T47D (cell line): ENCODE measurements at regions not wholly inside any gene's neighbourhood (a gene's known extent, or its start where the extent isn't known, plus 50 kb on each side); places are given as distances from the start of the nearest gene placed in this dataset.

Experiments used
- DNase-seq, 2 experiments: peaks; one replicate each; pipeline versions ENCODE4 v3.0.0 to v3.0.0-alpha.2; 2011 to 2012; ENCODE audit warnings: low read depth in 1 of 2, low spot score in 1 of 2
- JUND ChIP-seq: IDR thresholded peaks from 2 replicates; pipeline ENCODE4 v1.6.1; 2012; ENCODE audit warnings: low read depth
- in situ Hi-C: cut with HindIII; loops from 2 replicates; pipeline ENCODE4 v1.10.0; 2016; ENCODE audit warnings: low sequenced_read_pairs, low pct_unique_long_range_greater_than_20kb

DNA sequence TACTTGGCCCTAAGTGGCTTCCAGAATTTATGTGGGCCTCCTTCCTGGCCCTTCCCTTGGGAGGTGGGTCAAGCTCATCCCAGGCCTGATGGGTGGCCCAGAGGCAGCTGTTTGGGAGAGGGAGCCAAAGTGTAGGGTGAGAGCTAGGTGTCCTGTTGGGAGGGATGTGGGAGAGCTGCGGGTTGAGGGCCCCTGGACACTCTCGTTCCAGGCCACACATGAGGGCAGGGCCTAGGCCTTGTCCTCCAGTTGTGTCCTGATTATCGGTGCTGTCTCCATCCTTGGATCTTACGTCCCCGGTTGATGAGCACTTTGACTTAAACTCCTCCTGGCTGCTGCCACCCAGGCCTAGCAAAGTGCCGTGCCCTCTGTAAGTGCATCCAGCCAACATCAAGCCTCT lies 177.5 kb upstream of the VASH1 start:
- TF ChIP-seq JUND, result no peak
- in situ Hi-C loops, result no loop called here
- DNase-seq, result no peak

DNA sequence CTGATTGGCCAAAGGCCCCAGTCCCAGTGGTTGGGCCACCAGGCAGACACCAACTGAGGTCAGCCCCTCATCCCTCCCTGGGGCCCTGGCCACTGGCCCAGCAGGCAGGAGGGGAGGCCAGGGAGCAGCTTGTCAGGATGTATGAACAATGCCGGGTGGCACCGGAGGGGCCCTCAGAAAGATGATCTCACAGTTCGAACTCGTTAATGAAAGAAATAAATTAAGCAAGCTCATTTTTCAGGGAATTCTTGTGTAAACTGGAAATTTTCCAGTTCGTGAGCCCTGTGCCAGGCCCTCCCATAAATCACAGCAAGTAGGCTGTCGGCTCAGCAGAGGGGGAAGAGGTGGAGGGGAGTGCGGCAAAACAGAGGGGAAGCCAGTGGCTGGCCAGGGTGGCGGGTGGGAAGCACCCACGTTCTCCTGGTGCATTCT lies 177.0 kb upstream of the VASH1 start:
- TF ChIP-seq JUND, result no peak
- in situ Hi-C loops, result no loop called here
- DNase-seq, result no peak

DNA sequence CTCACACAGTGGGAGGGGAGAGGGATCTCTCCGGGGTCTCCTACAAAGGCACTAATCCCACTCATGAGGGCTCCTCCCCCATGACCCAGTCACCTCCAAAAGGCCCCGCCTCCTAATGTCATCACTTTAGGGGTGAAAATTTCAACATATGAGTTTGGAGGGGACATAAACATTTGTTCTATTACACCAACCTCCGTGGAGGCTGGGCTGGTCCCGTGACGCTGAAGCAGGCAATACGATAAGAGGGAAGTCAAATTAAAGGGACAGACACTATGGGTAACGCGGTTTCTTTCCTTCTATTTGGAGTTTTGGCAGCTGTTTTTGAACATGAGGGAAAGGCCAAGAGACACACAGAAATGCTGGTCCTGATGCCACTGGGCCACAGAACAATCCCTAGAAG lies 175.7 kb upstream of the VASH1 start:
- no peak for DNase-seq
- in situ Hi-C loops, result no loop called here
- TF ChIP-seq JUND, result no peak

DNA sequence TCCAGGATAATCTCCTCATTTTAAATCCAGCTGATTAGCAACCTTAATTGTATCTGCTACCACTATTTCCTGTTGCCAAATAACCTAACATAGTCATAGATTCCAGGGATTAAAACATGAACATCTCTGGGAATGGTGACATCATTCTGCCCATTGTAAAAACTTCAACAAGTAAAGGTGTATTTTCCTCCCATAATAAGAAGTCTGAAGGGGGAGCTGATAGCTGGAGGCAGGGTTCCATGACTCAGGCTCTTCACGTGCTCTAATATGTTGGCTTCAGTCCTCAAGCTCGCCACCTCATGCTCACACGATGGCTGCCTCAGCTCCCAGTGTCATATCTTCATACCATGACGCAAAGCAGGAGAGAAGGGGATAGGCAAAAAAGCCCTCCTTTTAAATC lies 172.0 kb upstream of the VASH1 start:
- no peak for DNase-seq
- no peak for TF ChIP-seq JUND
- in situ Hi-C loops, result no loop called here

DNA sequence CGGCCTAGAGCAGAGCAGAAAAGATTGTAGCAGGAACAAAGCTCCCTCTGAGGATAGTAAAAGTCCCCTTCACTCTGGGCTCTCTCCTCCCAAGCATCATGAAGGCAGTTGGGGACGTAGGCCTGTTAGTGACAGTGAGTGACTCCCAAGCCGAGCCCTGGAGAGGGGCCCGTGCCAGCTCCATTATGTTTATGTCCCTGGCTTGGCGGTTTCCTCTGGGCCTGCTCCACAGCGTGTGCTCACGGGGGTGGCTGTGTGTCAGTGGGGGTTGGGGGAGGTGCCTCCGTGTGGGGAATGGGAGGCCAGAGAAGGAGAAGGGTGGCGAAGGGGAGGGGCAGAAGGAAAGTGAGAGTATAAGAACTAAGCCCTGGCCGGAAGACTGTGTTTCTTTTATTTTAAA lies 170.0 kb upstream of the VASH1 start:
- TF ChIP-seq JUND, result no peak
- in situ Hi-C loops, result no loop called here
- DNase-seq, result no peak

DNA sequence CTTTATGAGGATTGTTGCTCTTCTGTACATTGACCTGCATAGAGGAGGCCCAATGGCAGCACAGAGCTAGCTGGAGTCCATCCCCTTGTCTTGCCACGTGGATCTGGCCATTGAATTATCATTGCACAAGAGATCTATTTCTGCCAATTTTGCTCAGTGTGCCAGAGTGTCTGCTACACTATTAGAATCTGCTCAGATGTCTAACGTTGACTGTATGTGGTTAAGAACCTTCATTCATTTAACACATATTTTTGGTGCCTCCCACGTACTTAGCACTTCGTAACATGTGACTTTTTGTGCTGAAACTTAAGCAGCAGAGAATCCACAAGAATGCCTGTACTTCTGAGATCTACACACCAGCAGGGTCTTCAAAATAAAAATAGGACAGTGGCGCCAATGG lies 166.0 kb upstream of the VASH1 start:
- in situ Hi-C loops, result no loop called here
- TF ChIP-seq JUND, result no peak
- DNase-seq, result no peak

DNA sequence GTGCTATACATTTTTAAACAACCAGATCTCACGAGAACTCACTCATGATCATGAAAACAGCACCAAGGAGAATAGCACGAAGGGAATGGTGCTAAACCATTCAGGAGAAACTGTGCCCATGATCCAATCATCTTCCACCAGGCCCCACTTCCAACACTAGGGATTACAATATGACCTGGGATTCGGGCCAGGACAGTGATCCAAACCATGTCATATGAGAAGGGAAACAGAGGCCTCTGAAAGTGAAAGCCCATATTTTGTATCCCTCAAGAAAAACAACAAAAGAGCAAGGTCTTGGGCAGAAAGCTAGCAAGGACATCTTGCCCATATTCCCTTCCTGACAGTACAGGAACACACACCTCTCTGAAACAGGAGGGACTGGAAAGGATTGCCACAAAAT lies 163.9 kb upstream of the VASH1 start:
- no peak for TF ChIP-seq JUND
- in situ Hi-C loops, result no loop called here
- DNase-seq, result no peak

DNA sequence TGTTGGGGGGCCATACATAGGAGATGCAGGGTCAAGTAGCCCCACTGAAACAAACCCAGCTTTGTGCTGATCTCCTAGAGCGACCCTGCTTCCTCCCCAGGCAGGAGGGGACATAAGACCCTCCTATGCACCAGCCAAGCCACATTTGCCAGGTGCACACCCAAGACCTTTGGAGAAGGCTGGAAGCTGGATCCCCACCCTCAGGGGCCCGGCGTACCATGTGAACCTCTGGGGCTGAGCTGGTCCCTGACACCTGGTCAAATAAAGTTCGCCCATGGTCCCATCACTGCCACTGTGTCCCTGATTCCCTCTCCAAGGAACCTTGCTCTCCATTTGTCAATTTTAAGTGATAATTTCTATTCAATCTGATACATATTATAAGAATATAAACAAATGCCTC lies 162.1 kb upstream of the VASH1 start:
- no peak for TF ChIP-seq JUND
- in situ Hi-C loops, result no loop called here
- DNase-seq, result no peak

DNA sequence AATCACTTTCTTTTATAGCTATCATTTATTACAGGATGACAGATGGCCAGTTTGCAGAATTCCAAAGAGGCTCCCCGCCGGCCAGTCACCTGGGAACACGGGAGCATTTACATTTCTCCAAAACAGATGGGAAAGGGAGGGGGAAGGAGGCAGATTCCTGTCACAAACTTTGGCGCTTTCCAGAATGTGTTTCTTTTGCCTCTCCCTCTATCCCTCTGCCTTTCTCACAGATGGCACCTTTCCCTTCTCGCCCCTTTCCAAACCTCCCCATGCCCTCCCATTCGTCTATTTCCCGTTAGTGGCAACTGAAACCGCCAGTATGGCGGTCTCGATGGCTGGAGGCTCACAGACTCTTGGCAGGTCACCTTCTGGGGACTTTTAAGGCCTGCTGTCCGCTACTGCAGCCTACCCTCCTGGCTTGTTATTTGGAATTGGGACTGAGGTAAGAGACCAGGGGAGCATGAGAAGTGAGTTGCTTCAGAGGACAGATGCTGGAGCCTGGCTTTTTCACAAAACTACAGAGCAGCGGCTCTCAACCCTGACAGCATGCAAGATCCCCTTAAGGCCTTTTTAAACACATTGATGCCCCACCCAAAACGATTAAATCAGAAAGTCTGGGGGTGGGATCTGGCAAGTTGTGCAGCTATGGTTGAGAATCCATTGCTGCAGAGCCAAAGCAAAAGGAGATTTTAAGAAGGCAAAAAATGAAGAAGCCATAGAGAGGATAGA lies 161.5 kb upstream of the VASH1 start:
- no peak for DNase-seq
- in situ Hi-C loops, result no loop called here
- TF ChIP-seq JUND, result no peak

DNA sequence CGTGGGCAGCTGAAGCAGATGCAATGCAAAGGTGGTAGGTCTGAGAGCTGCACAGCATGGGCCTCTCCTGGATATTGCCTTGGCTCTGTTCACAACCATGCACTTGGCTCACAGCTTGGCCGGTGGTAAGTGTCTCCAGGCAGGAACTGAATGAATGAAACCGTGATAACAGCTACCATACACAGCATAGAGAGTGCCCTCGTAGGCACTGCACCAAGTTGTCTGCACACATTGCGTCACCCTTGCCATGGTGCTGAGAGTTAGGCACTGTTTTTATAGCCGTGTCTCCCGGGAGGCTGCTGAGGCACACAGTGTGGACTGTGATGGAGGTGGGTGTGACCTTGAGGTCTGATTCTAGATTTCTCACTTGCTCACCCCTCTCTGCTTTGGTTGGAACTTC lies 157.6 kb upstream of the VASH1 start:
- TF ChIP-seq JUND, result no peak
- in situ Hi-C loops, result no loop called here
- DNase-seq, result no peak

DNA sequence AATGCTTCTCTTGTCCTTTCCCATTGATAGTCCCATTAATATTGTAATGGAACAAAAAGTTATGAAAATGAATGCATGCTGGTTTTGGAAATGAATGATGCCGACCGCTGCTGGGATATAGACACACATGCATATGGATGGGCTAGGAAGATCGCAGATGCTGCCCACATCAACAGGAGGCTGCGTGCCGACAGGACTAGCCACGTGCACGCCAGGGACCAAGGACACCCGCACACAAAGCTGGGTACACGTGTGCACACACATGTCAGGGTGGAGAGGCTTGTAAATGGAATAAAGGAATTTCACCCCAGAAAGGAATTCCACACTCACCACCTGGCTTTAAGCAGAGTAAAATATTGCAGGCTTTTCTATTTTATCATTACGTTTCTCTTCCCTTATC lies 153.8 kb upstream of the VASH1 start:
- in situ Hi-C loops, result no loop called here
- DNase-seq, result no peak
- TF ChIP-seq JUND, result no peak

DNA sequence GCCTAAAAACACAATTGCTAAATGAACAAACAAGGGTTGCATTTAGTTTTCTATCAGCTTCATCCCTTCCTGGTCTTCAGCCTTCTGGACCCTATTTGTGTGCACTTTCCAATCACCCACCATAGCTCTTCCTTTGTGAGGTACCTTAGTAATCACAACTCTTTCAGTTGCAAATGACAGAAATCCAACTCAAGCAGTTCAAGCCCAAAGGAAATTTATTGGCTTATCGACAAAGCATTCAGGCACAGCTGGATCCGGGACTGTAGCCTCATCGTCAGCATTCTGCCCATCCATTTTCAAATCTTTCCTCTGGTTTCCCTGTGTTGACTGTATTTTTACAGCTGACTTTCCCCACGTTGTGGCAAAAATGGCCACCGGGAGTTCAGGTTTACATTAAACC lies 148.6 kb upstream of the VASH1 start:
- in situ Hi-C loops, result no loop called here
- no peak for TF ChIP-seq JUND
- DNase-seq, result no peak

DNA sequence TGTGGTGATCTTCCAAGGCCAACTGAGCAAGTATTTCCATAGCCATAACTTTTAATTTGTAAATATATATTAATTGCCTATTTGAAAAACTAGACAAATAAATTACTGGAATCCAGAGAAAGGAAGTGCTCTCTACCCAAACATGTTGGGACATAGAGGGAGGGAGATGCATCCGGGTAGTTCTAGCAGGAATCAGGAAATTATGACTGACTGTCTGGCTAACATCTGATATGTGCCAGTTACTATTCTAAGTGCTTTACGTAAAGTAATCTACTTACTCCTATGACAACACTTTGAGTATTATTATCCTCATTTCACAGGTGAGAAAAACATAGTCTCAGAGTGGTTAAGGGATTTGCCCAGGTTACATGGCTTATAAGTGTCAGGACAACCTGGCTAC lies 147.7 kb upstream of the VASH1 start:
- no peak for TF ChIP-seq JUND
- DNase-seq, result no peak
- in situ Hi-C loops, result no loop called here

DNA sequence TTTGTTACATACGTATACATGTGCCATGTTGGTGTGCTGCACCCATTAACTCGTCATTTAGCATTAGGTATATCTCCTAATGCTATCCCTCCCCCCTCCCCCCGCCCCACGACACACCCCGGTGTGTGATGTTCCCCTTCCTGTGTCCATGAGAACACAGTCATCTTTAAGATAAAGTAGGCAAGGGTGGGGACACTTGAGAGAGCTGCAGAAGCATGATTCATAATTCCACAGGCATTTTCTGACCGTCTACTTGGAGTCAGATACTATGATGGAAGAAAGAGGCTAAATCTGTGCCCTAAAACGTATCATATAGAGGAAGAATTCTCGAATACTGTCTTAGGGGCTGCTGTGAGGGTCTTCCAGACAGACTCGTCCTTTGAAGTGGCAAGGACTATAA lies 145.9 kb upstream of the VASH1 start:
- in situ Hi-C loops, result no loop called here
- TF ChIP-seq JUND, result no peak
- DNase-seq, result no peak

DNA sequence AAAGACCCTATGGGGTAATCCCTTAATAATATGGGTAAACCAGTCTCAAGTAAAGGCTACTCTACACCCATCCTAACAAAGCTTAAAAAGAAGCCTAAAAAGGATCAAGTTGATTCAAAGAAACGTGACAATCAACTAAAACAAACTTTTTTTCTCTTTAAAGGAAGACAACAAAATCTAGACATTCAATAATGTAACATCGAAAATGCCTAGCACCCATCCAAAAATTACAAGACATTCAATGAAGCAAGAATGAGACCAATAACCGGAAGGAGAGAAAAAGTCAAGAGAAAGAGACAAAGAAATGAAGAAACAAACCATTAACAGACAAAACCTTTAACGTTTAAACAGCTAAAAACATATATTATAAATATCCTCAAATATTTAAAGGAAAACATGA lies 143.8 kb upstream of the VASH1 start:
- no peak for DNase-seq
- in situ Hi-C loops, result no loop called here
- no peak for TF ChIP-seq JUND
